GM18907 (cell line): ENCODE measurements at regions not wholly inside any gene's neighbourhood (a gene's known extent, or its start where the extent isn't known, plus 50 kb on each side); places are given as distances from the start of the nearest gene placed in this dataset.

Experiments
- ATAC-seq: cut with Tn5 transposase; IDR thresholded peaks from one replicate; pipeline ENCODE4 v1.9.1; 2021; ENCODE audit warnings: mild to moderate bottlenecking, moderate library complexity; ENCODE audit not compliant: unreplicated experiment

DNA sequence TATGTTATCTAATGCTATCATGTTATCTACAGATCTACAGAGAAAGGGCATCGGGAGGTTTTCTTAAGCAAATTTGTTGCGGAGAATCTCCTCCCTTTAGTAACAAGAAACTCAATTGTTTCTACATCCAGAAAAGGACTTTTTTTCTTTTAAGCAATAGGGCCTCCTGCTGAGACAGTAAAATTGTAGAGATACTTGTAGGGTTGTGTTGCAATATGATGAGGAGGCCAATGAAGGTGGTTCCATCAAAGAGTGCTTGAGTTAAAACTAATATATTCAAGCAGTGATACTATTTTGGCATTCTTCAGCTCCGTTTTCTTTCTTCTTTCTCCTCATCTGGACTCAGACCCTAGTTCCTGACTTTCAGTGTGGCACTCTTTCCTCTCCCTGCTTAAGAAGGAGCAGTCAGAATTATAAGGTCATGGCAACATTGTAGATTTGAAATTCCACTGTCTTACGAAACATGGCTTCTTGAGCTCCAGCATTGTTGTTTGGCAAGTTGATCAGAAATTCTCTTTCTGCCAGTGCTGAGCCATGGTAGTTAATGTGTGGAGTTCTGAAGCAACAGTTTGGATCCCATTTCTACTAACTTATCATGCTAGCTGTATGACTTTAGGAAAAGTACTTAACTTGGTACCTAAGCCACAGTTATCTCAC lies 202.0 kb upstream of the SLC14A2 start:
- ATAC-seq, result no peak

DNA sequence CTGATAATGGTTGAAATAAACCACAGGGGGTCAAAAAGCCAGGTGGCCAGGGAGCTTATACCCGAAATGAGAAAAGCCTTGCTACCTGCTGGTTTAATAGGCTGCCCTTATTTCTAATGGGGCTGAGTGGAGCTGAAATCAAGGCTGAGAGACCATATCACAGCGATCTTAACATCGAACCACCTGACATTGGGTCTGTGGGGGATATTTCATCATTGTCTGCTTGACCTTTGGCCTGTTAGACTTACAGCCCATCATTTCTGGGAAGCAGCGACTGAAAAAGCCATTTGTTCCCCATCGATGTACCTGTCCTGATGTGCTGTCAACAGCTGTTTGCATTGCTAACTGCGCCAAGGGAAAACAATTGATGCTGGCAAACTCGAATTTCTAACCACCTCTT lies 199.7 kb upstream of the SLC14A2 start:
- no peak for ATAC-seq

DNA sequence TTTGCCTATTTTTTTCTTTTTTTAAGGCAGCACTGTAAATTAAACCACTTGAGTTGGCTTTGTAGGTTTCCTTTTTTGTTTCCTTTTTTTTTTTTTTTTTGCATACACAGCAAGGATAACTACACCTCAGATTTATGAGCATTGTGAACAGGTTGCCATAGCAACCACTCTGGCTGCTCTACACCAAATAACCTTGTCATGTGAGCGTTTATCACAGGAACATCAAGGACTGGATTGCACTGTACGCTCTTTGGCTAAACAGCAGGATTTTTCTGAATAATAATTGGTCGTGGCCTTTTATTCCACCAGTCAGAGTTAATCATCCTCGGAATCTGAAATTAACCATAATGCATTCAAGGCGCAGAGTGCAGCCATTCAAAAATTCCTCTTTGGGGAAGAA lies 199.1 kb upstream of the SLC14A2 start:
- no peak for ATAC-seq

- ATAC-seq, result no peak
These were observed 197.9 kb upstream of the SLC14A2 start for GRCh38 chr18:45417392-45417791.

DNA sequence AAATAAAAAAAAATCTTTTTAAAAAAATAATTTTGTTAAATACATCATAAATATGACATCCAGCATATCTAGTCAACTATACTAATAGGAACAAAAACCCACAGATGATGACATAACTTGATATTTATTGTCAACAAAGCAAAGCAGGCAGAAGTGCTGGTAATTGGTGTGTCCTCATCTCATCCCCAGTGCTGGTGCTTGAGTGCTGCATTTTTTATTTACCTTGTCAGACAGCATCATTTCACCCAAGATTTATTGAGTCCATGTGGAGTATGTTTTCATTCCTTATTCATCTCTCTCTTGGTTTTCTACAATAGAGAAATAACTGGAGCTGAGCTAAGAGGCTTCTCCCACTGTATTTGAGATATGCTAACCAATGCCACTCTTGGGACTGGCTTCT lies 191.6 kb upstream of the SLC14A2 start:
- ATAC-seq, result no peak

DNA sequence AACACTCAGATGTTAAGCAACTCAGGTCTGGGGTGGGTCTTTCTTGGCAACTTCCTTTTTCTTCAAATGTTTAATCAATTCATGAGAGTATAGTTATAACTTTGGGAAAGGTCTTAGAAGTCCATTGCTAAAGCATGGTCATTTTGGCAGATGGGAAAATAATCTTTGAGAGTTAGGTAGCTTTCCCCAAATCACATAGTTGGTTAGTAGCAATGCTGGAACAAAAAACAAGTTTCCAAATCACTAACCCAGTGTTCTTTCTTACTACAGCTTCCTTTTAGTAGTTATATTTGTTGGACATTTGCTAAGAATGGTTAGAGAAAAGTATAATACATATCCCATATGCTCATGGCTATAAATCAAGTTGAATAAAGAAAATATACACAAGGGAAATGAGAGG lies 185.2 kb upstream of the SLC14A2 start:
- no peak for ATAC-seq

GRCh38 chr18:45435810-45436209 lies 179.5 kb upstream of the SLC14A2 start:
- no peak for ATAC-seq

DNA sequence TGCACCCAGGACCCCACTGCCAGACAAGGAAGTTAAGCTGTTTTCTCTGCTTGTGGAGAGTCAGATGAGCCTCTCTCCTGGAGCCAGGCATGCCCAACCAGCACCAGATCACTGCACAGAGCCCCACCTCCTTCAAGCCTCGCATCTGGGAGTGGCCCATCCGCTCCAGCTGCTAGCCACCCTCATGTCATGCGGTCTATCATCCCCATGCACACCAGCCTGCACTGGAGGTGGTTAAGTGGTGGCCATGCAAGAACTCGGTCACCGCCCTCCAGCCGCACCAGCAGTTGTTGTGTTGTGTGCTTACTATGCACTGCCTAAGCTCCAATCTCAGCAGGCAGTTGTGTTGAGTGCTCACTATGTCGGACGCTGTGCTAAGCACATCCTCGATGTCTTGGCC lies 177.9 kb upstream of the SLC14A2 start:
- no peak for ATAC-seq

DNA sequence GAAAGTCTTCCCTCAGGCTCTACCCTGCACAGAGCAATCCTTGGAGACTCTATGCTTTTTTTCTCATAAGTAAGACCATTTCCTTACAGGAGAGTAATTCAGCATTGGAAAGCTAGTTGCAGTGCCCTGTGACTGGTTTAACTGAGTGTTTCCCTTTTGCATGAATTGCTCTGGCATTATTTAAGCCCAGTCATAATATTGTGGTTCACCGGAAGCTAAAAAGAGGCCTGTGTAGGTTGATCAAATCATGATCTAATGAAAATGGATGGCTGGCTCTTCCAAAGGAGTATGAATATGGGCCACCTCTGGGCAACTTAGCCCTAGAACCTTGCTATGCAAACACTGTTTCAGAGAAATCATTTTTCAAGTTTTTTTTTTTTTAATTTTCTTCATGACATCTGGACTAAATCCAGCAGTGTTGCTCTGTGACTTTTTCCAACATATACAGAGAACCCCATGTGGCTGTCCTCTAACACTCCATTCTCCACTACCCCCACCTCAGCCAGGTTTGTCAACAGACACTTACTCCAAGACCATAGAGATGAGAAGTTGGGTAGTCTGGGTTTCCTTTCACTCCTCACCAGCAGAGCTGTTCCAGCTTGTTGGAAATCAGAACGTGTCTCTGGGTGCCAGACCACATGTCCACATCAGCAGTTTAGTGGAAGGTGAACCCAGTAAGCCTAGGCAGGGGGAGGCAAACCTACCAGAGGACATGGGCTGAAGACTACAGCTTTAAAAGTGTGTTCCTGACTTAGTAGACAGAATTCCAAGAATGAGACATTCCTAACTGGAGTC lies 175.2 kb upstream of the SLC14A2 start:
- no peak for ATAC-seq

GRCh38 chr18:45441110-45441847 lies 174.0 kb upstream of the SLC14A2 start:
- no peak for ATAC-seq

GRCh38 chr18:45444040-45444439 lies 171.2 kb upstream of the SLC14A2 start:
- ATAC-seq, result no peak

DNA sequence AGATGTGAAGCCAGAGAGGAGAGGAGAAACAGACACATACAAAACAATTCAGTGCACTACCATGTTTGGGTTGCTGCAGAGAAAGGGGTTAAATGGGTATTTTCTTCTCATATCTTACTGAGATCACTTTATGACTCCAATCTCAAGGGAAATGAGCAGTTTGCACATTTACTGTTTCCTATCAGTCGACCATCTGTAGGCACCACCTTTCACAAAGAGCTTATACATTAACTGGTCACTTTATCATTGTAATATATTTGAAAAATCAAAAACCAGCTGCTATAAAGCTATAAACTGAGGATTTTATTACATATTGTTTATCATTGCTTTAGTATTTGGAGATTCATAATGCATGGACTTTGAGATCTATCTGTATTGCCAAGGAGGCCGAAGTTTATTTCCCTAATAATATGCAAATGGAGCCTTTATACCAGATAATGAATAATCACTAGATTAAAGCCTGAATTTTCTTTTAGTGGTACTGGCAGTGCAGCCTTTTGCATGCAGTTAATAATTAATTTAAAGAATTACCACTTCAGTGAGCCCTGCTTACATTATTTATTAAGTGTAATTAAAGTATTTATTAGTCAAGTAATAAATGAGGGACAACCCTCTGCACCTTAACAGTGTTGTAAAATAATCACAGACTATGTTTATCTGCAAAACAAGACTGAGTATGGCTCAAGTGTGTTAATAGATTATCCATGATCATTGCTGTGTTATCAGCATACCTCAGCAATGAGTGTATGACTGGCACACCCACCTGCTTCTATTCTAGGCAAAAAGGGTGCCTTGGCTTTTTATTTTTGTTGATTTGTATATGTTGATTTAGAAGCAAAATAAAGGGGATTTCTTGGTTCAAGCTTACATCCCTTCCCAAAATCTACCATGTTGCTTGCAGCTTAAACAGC lies 167.7 kb upstream of the SLC14A2 start:
- no peak for ATAC-seq

DNA sequence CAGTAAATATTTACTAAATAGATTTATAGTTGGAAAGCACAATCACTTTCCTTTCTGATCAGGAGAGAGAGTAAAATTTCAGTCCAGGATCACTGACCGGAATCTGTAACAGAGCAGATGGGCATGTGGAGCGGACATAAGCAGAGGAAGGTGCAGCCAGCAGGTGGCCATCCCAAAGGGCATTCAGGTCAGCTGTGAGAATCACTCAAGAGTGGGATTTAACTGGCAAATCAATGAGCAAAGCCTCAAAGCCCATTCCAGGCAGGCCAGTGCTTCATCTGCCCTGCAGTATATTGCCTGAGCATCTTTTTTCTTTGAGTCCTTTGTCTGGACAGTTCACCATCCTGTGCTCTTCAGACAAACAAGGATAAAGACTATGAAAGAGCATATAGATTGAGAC lies 166.4 kb upstream of the SLC14A2 start:
- no peak for ATAC-seq

DNA sequence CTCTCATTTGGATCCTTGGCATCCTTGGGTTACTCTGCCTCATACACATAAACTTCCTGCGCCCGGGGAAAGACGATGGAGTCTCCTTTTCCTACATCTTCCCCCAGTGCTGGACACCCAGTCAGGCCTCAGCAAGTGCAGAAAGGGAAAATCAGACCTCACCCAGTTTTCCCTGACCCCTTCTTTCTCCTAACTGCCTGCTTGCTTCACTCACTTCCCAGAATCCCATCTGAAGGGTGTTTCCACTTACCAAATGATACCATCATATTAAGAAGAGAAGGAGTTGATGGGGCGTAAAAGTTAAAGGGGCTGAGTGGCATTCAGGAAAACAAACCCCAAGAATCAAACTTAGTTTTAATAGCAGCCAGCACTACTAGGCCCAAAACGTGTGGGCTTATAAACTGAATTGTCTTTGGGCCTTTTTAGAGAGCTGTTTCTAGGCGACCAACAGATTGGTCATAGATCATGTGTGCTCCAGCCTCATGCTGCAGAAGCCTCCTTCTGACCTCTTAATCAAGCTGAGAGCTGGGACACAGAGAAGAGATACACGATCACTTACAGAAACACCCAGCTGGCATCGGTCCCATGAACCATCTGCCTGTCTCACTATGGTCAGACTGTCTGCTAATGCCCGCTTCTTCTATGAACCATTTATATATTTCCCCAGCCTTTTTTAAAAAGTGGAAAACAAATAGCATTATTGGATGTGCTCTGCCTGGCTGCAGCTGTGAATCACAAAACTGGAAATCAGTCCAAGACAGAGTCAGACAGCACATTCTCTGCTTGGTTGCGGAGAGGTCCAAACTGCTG lies 165.7 kb upstream of the SLC14A2 start:
- ATAC-seq, result no peak

- no peak for ATAC-seq
These were observed 158.9 kb upstream of the SLC14A2 start for GRCh38 chr18:45456090-45457021.

DNA sequence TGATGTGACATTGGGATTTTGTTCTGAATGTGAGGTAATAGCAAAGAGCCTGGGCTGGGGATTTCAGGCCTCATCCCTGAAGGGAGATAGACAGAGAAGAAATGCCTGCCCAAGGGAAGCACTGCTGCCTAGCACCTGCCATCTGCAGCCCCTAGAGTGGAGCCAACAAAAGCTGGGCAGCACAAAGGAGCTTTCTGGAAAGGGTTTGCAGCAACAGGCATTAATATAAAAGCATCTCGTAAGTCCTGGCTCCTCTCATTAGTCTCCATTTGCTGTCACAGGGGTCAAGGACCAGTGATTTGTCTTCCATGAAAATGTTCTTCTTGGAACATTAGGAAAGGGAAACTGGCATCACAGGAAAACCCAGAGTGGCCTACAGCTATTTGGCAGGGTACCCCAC lies 157.2 kb upstream of the SLC14A2 start:
- no peak for ATAC-seq

DNA sequence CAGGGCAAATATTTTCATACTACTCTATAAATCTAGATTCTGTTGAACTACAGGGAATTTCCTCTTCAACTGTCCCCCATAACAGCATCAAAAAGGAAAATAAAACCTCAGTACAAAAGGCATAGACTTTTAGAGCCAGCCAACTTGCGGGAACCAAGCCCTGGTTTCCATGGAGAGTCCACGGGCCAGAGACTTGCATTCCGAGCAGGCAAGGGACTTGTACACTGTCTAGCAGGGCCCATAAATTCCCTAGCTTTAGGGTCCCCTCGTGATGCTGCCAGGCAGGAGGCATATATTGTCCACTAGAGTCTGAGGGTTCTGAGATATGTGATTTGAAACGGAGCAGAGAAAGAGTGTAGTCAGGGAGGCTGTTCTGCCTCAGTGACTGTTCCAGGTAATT lies 153.1 kb upstream of the SLC14A2 start:
- no peak for ATAC-seq

DNA sequence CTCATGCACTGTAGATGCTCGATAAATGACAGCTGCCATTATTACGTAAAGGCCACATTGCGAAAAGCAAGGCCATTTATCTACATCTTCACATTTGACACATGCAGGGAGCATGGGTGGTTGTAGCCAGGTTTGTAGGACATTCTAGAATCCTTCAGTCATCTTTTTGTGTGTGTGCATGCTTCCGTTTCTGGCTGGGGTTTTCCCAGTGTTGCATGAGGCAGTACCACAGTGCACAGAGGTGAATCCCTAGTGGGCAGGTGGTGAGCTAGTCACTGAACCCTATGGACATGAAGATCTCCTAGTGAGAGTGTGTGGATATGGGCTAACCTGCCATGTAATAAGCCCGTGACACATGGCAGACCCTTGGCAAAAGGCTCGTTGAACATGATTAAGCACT lies 151.8 kb upstream of the SLC14A2 start:
- no peak for ATAC-seq

- ATAC-seq, result no peak
These were observed 150.7 kb upstream of the SLC14A2 start for GRCh38 chr18:45464619-45465018.
